GM23338 (cell line): ENCODE measurements at regions not wholly inside any gene's neighbourhood (a gene's known extent, or its start where the extent isn't known, plus 50 kb on each side); places are given as distances from the start of the nearest gene placed in this dataset.

Source experiments
- ATAC-seq: fragments of 200-7000 bp; cut with Tn5 transposase; 3 replicates; pipeline ENCODE4 v1.9.1; 2020
- DNase-seq: peaks from one replicate; pipeline ENCODE4 v3.0.0-alpha.2; 2015; ENCODE audit warnings: low spot score
- H2AFZ ChIP-seq: fragments of 200-600 bp; sonication (generic); 2 replicates; pipeline ENCODE4 v1.8.0; 2016; ENCODE audit warnings: antibody characterized with exemption, mild to moderate bottlenecking, moderate library complexity
- H3F3A ChIP-seq: fragments of 200-600 bp; sonication (generic); replicated peaks from 2 replicates; pipeline ENCODE4 v1.8.0; 2017; ENCODE audit warnings: antibody characterized with exemption, mixed run types, low read depth
- H3K27ac ChIP-seq: fragments of 200-600 bp; sonication (generic); 2 replicates; pipeline ENCODE4 v1.6.1; 2016; ENCODE audit warnings: low read depth
- H3K27me3 ChIP-seq: fragments of 200-600 bp; sonication (generic); 2 replicates; pipeline ENCODE4 v1.8.0; 2016; ENCODE audit warnings: mild to moderate bottlenecking, mixed run types, moderate library complexity; ENCODE audit not compliant: insufficient read depth
- H3K36me3 ChIP-seq: fragments of 200-600 bp; sonication (generic); 2 replicates; pipeline ENCODE4 v1.8.0; 2016; ENCODE audit warnings: mild to moderate bottlenecking; ENCODE audit not compliant: insufficient read depth
- H3K4me1 ChIP-seq: fragments of 200-600 bp; sonication (generic); 2 replicates; pipeline ENCODE4 v1.8.0; 2016; ENCODE audit warnings: mild to moderate bottlenecking, moderate library complexity; ENCODE audit not compliant: insufficient read depth
- H3K4me2 ChIP-seq: fragments of 200-600 bp; sonication (generic); 2 replicates; pipeline ENCODE4 v1.7.1; 2017; ENCODE audit warnings: mixed run types
- H3K4me3 ChIP-seq: fragments of 200-600 bp; sonication (generic); 2 replicates; pipeline ENCODE4 v1.6.1; 2016; ENCODE audit warnings: mixed run types
- H3K79me2 ChIP-seq: fragments of 200-600 bp; sonication (generic); replicated peaks from 2 replicates; pipeline ENCODE4 v1.8.0; 2017; ENCODE audit warnings: mild to moderate bottlenecking; ENCODE audit not compliant: insufficient read depth
- H3K9me2 ChIP-seq: fragments of 200-600 bp; sonication (generic); 2 replicates; pipeline ENCODE4 v1.8.0; 2017; ENCODE audit not compliant: insufficient read depth
- H4K20me1 ChIP-seq: fragments of 200-600 bp; sonication (generic); replicated peaks from 2 replicates; pipeline ENCODE4 v1.8.0; 2017; ENCODE audit warnings: mild to moderate bottlenecking; ENCODE audit not compliant: insufficient read depth
- H3K27ac Mint-ChIP-seq: 2 replicates; pipeline ENCODE4 v1.8.0; 2020; ENCODE audit warnings: inconsistent platforms, mild to moderate bottlenecking, moderate library complexity, mixed read lengths
- H3K27me3 Mint-ChIP-seq: 3 replicates; pipeline ENCODE4 v1.8.0; 2022; ENCODE audit warnings: low read depth, mild to moderate bottlenecking, moderate library complexity, mixed read lengths, inconsistent platforms; ENCODE audit not compliant: insufficient read depth, poor library complexity
- H3K36me3 Mint-ChIP-seq: 3 replicates; pipeline ENCODE4 v1.8.0; 2021; ENCODE audit warnings: low read depth, mild to moderate bottlenecking, inconsistent platforms, moderate library complexity, mixed read lengths
- H3K4me1 Mint-ChIP-seq: 3 replicates; pipeline ENCODE4 v1.8.0; 2020; ENCODE audit warnings: mild to moderate bottlenecking, inconsistent platforms, mixed read lengths
- H3K4me3 Mint-ChIP-seq: 3 replicates; pipeline ENCODE4 v1.8.0; 2021; ENCODE audit warnings: moderate library complexity, mild to moderate bottlenecking, inconsistent platforms, mixed read lengths
- H3K9me3 Mint-ChIP-seq: 3 replicates; pipeline ENCODE4 v1.8.0; 2020; ENCODE audit warnings: moderate library complexity, mild to moderate bottlenecking, inconsistent platforms, mixed read lengths
- EZH2 ChIP-seq: fragments of 200-600 bp; sonication (generic); IDR thresholded peaks from one replicate; pipeline ENCODE4 v1.8.0; 2017; ENCODE audit warnings: antibody characterized with exemption, mild to moderate bottlenecking, low read depth; ENCODE audit not compliant: unreplicated experiment
- EZH2phosphoT487 ChIP-seq: fragments of 200-600 bp; sonication (generic); IDR thresholded peaks from one replicate; pipeline ENCODE4 v1.8.1; 2018; ENCODE audit warnings: antibody characterized with exemption; ENCODE audit not compliant: unreplicated experiment
- JUNB ChIP-seq: IDR thresholded peaks from one replicate; pipeline ENCODE4 v1.6.1; 2016; ENCODE audit warnings: antibody characterized with exemption; ENCODE audit not compliant: unreplicated experiment
- NANOG ChIP-seq: IDR thresholded peaks from 2 replicates; pipeline ENCODE4 v1.6.1; 2016; ENCODE audit warnings: antibody characterized with exemption, borderline replicate concordance
- POLR2AphosphoS5 ChIP-seq: IDR thresholded peaks from 2 replicates; pipeline ENCODE4 v1.6.1; 2016; ENCODE audit warnings: antibody characterized with exemption, low read depth
- REST ChIP-seq: IDR thresholded peaks from one replicate; pipeline ENCODE4 v1.6.1; 2018; ENCODE audit warnings: antibody characterized with exemption; ENCODE audit not compliant: unreplicated experiment
- STAT1 ChIP-seq: IDR thresholded peaks from one replicate; pipeline ENCODE4 v1.6.1; 2016; ENCODE audit warnings: antibody characterized with exemption; ENCODE audit not compliant: unreplicated experiment
- ZNF114 ChIP-seq: fragments of 250-450 bp; sonication (Bioruptor Pico); IDR thresholded peaks from 2 replicates; pipeline ENCODE4 v1.5.0; 2020; ENCODE audit warnings: mild to moderate bottlenecking, moderate library complexity
- ZNF462 ChIP-seq: fragments of 250-450 bp; sonication (Bioruptor Pico); IDR thresholded peaks from 2 replicates; pipeline ENCODE4 v1.5.0; 2020; ENCODE audit warnings: mild to moderate bottlenecking, moderate library complexity

- no peak overlapping the region for H3K4me2 ChIP-seq
- H3K4me1 Mint-ChIP-seq, result peaks cover 32% of the 10 kb centered on the region
- peaks cover 1% of the 10 kb centered on the region for H3K27me3 Mint-ChIP-seq
- H2AFZ ChIP-seq, result no peak overlapping the region; the same call in 1 of the 2 replicates
- no peak overlapping the region for H3K27ac Mint-ChIP-seq
- no peaks in the 10 kb centered on the region for H3F3A ChIP-seq
- H3K4me1 ChIP-seq, result peaks cover 23% of the 10 kb centered on the region
- no peak overlapping the region for H3K4me3 Mint-ChIP-seq
- no peak overlapping the region for H3K27ac ChIP-seq
- DNase-seq, result no peak
- H3K4me3 ChIP-seq, result no peak overlapping the region
- H3K27me3 ChIP-seq, result no peaks in the 10 kb centered on the region
- no peaks in the 10 kb centered on the region for H3K36me3 Mint-ChIP-seq
- H3K9me2 ChIP-seq, result no peaks in the 10 kb centered on the region
- ATAC-seq, result no peak
- H4K20me1 ChIP-seq, result no peaks in the 10 kb centered on the region
- H3K36me3 ChIP-seq, result no peaks in the 10 kb centered on the region
- H3K79me2 ChIP-seq, result no peaks in the 10 kb centered on the region
- H3K9me3 Mint-ChIP-seq, result peaks cover under 1% of the 10 kb centered on the region; the same call in 1 of the 3 replicates
- TF ChIP-seq NANOG (no peak), ZNF462 (CRISPR knock-in tag) (no peak), EZH2phosphoT487 (no peak), JUNB (no peak), STAT1 (no peak), EZH2 (no peak), REST (no peak), POLR2AphosphoS5 (no peak), ZNF114 (no peak)
Observed at GRCh38 chr4:38284294-38285030, 324.3 kb downstream of the PTTG2 start.
